GM12878 (cell line): ENCODE measurements at regions not wholly inside any gene's neighbourhood (a gene's known extent, or its start where the extent isn't known, plus 50 kb on each side); places are given as distances from the start of the nearest gene placed in this dataset.

Experiments
- BRCA1 ChIP-seq: IDR thresholded peaks from 2 replicates; pipeline ENCODE4 v1.6.1; 2011; ENCODE audit warnings: low read depth, low read length, improper control_type of control experiment
- CEBPB ChIP-seq, 2 experiments: fragments of 150-350 bp in 1 of 2; IDR thresholded peaks; 2 replicates each; pipeline ENCODE4 v1.6.1; 2012 to 2014; ENCODE audit warnings: low read depth in 2 of 2, low read length in 2 of 2, borderline replicate concordance in 1 of 2, inconsistent platforms in 1 of 2
- CREB1 ChIP-seq: IDR thresholded peaks from 2 replicates; pipeline ENCODE4 v1.6.1; 2012; ENCODE audit warnings: low read depth, mild to moderate bottlenecking, inconsistent platforms
- CTCF ChIP-seq, 3 experiments: IDR thresholded peaks in 2 of 3; conservative IDR thresholded peaks in 1 of 3; 2 replicates each; pipeline ENCODE4 v1.5.1; 2011; ENCODE audit warnings: low read depth in 3 of 3, low read length in 3 of 3, mild to moderate bottlenecking in 3 of 3, control low read depth in 2 of 3, moderate library complexity in 2 of 3, inconsistent platforms in 1 of 3, mixed read lengths in 1 of 3; ENCODE audit not compliant: control insufficient read depth in 2 of 3, insufficient read depth in 1 of 3; ENCODE audit errors: extremely low read depth in 1 of 3
- CUX1 ChIP-seq: IDR thresholded peaks from 2 replicates; pipeline ENCODE4 v1.6.1; 2012; ENCODE audit warnings: improper control_type of control experiment, low read depth, low read length; ENCODE audit not compliant: insufficient replicate concordance
- EZH2 ChIP-seq: IDR thresholded peaks from 2 replicates; pipeline ENCODE4 v1.6.1; 2012; ENCODE audit warnings: low read depth, mild to moderate bottlenecking, control low read depth, inconsistent platforms, low read length, borderline replicate concordance; ENCODE audit not compliant: control insufficient read depth
- MAX ChIP-seq: IDR thresholded peaks from 2 replicates; pipeline ENCODE4 v1.6.1; 2012; ENCODE audit warnings: low read depth, low read length, improper control_type of control experiment
- NRF1 ChIP-seq: conservative IDR thresholded peaks from 2 replicates; pipeline ENCODE4 v1.6.1; 2011; ENCODE audit warnings: mild to moderate bottlenecking, low read depth, low read length, improper control_type of control experiment
- POU2F2 ChIP-seq: IDR thresholded peaks from 3 replicates; pipeline ENCODE4 v1.6.1; 2011; ENCODE audit warnings: low read depth, mild to moderate bottlenecking, low read length, borderline replicate concordance
- RELA ChIP-seq: fragments of 450-650 bp; IDR thresholded peaks from 2 replicates; pipeline ENCODE4 v1.8.0; 2014; ENCODE audit warnings: borderline replicate concordance; ENCODE audit not compliant: partially characterized antibody

- TF ChIP-seq NRF1 (no peak), CTCF (IDR thresholded peaks at IDR 0.05 in 2 of 3, conservative IDR thresholded peaks at IDR 0.05 in 1 of 3; ENCODE audit: control insufficient read depth in 2 of 3, extremely low read depth in 1 of 3, insufficient read depth in 1 of 3, low read depth in 3 of 3, low read length in 3 of 3) (no peak), EZH2 (no peak), RELA (no peak), MAX (no peak), CREB1 (no peak), BRCA1 (no peak), CEBPB (IDR thresholded peaks at IDR 0.05; ENCODE audit: borderline replicate concordance in 1 of 2, low read depth in 2 of 2, low read length in 2 of 2) (no peak), CUX1 (no peak), POU2F2 (no peak)
These were observed 157.6 kb upstream of the PDE3A start for GRCh38 chr12:20210621-20211215.
